Esophagus muscularis mucosa (tissue), 4 donors: ENCODE measurements at regions not wholly inside any gene's neighbourhood (a gene's known extent, or its start where the extent isn't known, plus 50 kb on each side); places are given as distances from the start of the nearest gene placed in this dataset.

Source experiments
- DNase-seq: peaks from one replicate; pipeline ENCODE4 v3.0.0-alpha.2; 2017; ENCODE audit errors: extremely low spot score
- H3K27ac ChIP-seq, 4 donors: fragments of 200-600 bp; sonication (generic); replicated peaks in 1 of 4; 1 replicate in 3 of 4; 2 replicates in 1 of 4; pipeline ENCODE4 v1.5.1; 2016 to 2019; ENCODE audit warnings: mild to moderate bottlenecking in 1 of 4
- H3K27me3 ChIP-seq, 4 donors: fragments of 200-600 bp; sonication (generic); one replicate each; pipeline versions ENCODE4 v1.5.1 to v1.6.0; 2016 to 2019
- H3K36me3 ChIP-seq, 4 donors: fragments of 200-600 bp; sonication (generic); one replicate each; pipeline ENCODE4 v1.5.1; 2016 to 2019
- H3K4me1 ChIP-seq, 4 donors: fragments of 200-600 bp; sonication (generic); one replicate each; pipeline ENCODE4 v1.5.1; 2016 to 2019
- H3K4me3 ChIP-seq, 4 donors: fragments of 200-600 bp; sonication (generic); 1 replicate in 2 of 4; 2 replicates in 2 of 4; pipeline ENCODE4 v1.5.1; 2016 to 2019; ENCODE audit warnings: mild to moderate bottlenecking in 4 of 4, moderate library complexity in 1 of 4
- H3K9me3 ChIP-seq, 4 donors: fragments of 200-600 bp; sonication (generic); 1 replicate in 3 of 4; 2 replicates in 1 of 4; pipeline ENCODE4 v1.5.1; 2016 to 2019
- EP300 ChIP-seq: sonication (generic); formaldehyde crosslinking; IDR thresholded peaks from one replicate; pipeline ENCODE4 v1.6.1; 2017; ENCODE audit warnings: antibody characterized with exemption
- POLR2A ChIP-seq: fragments of 450-650 bp; IDR thresholded peaks from one replicate; pipeline ENCODE4 v1.6.1; 2017; ENCODE audit warnings: antibody characterized with exemption, moderate library complexity, mild to moderate bottlenecking, low read depth
- POLR2AphosphoS5 ChIP-seq, 2 donors: sonication (generic); formaldehyde crosslinking; IDR thresholded peaks; one replicate each; pipeline ENCODE4 v1.6.1; 2017; ENCODE audit warnings: antibody characterized with exemption in 2 of 2
- WGBS: methylation state at CpG from one replicate; pipeline ENCODE4 v1.1.5; 2018; 5-methylcytosine and 5-hydroxymethylcytosine counted together
- intact Hi-C: fragments of 100-400 bp; cut with DNase I; formaldehyde crosslinking; loops from one replicate; pipeline ENCODE4 v1.15.1; 2023
- small RNA-seq, 3 donors: library from RNA; depleted of rRNA; stranded (forward); fragments of <200 nt; gene quantifications; one replicate each; pipeline ENCODE3, GENCODE V24; 2016
- TF ChIP-seq, protein P1 (sequence below), 3 experiments: fragments of 200-600 bp in 2 of 3; fragments of 450-650 bp in 1 of 3; sonication (generic) in 2 of 3; IDR thresholded peaks; one replicate each; pipeline ENCODE4 v1.5.1; 2017 to 2019; ENCODE audit warnings: antibody characterized with exemption in 3 of 3, mild to moderate bottlenecking in 2 of 3, moderate library complexity in 1 of 3

DNA sequence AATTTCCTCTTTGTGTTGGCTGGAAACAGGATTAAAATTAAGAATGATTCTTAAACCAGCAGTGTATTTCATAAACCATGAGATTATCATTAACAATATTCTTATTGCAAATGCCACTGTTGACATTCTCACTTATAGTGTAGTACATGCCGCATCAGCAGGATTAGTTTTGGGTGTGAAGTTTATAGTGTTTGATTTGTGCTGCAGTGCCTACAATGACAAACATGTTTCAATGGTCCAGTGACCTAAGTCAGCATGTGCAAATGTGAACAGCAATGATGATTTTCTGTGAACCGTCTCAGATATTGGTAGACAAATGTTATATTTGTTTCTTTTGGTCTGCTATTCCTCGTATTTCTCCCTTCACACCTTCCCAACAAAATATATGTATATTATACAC is 49.8 kb upstream of the TDRD3 start:
- no peak for DNase-seq
- intact Hi-C loops: no loop called here
- Histone ChIP-seq H3K4me3 (no peak overlapping the region), H3K27ac (no peak overlapping the region), H3K36me3 (no peaks in the 10 kb centered on the region), H3K27me3 (peaks cover 0 to 6% (median 0%) of the 10 kb centered on the region in 4 donors), H3K4me1 (no peaks in the 10 kb centered on the region), H3K9me3 (no peaks in the 10 kb centered on the region)
- TF ChIP-seq EP300: no peak
- no peak for TF ChIP-seq POLR2AphosphoS5 (IDR thresholded peaks at IDR 0.05)
- TF ChIP-seq, protein P1, sequence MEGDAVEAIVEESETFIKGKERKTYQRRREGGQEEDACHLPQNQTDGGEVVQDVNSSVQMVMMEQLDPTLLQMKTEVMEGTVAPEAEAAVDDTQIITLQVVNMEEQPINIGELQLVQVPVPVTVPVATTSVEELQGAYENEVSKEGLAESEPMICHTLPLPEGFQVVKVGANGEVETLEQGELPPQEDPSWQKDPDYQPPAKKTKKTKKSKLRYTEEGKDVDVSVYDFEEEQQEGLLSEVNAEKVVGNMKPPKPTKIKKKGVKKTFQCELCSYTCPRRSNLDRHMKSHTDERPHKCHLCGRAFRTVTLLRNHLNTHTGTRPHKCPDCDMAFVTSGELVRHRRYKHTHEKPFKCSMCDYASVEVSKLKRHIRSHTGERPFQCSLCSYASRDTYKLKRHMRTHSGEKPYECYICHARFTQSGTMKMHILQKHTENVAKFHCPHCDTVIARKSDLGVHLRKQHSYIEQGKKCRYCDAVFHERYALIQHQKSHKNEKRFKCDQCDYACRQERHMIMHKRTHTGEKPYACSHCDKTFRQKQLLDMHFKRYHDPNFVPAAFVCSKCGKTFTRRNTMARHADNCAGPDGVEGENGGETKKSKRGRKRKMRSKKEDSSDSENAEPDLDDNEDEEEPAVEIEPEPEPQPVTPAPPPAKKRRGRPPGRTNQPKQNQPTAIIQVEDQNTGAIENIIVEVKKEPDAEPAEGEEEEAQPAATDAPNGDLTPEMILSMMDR (IDR thresholded peaks at IDR 0.05): no peak
- no peak for TF ChIP-seq POLR2A
- 87% methylated on average over 3 of the region's 3 CpGs for WGBS

Small RNA genes lying in the stretch of these regions (small RNA-seq; reads per million reads assigned to genes)
- 0 reads per million in 3 donors for gene AL359920.1
